ENCODE measurements at regions not wholly inside any gene's neighbourhood (a gene's known extent, or its start where the extent isn't known, plus 50 kb on each side); places are given as distances from the start of the nearest gene placed in this dataset.

DNA sequence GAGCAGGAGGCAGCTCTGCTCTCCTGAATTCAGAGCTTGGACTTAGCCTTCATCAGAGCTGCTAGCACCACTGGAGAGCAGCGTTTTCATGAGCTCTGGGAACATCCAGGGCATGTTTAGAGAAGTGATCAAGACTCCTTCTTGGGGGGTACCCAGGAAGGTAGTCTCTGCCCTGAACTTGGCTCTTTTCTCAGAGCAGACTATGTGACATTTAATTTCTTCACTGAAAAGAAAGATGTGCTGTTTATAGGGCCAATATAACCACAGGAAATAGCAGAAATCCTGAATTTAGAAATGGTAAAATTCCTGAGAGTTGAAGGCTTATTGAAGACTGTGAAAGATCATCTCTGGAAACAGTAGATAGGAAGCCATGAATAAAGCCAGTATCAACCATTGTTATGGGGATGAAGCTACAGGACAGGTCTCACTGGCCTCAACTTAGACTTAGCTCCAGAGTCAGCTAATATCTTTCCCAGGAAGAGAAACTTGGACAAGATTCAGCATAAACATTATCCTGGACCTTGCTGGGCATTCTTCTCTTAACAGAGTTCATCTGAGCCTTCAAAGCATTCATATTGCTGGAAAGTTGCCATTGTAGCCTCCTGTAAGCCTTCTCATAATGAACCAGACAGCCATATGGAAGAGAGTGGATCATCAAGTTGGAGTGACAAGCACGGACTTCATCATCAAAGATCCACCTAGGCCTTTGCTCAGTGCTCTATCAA lies 386.6 kb upstream of the THBS1 start:
- DNase-seq = no peak

DNA sequence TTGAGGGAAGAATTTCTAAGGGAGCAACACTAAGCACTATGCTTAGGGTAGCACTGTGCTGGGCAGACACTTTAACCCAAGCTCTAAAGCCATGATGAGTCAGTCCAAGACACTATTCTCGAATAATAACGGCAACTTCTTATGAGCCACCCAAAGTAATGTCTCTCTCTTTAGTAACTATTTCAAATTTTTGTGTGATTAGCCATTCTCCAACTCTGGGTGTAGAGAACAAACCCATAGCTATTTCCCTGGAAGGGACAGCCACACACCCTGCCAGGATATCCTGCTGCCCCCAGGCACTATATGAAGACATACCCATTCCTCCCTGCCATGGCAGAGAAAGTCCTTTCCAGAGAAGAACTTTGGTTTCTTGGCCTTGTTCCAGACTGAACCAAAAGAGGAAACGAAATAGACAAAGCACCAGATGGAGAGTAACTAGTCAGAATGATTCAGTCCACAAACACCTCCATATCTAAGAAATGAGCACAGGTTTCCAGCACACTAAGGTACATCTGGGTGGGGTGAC lies 384.9 kb upstream of the THBS1 start:
- no peak for DNase-seq

DNA sequence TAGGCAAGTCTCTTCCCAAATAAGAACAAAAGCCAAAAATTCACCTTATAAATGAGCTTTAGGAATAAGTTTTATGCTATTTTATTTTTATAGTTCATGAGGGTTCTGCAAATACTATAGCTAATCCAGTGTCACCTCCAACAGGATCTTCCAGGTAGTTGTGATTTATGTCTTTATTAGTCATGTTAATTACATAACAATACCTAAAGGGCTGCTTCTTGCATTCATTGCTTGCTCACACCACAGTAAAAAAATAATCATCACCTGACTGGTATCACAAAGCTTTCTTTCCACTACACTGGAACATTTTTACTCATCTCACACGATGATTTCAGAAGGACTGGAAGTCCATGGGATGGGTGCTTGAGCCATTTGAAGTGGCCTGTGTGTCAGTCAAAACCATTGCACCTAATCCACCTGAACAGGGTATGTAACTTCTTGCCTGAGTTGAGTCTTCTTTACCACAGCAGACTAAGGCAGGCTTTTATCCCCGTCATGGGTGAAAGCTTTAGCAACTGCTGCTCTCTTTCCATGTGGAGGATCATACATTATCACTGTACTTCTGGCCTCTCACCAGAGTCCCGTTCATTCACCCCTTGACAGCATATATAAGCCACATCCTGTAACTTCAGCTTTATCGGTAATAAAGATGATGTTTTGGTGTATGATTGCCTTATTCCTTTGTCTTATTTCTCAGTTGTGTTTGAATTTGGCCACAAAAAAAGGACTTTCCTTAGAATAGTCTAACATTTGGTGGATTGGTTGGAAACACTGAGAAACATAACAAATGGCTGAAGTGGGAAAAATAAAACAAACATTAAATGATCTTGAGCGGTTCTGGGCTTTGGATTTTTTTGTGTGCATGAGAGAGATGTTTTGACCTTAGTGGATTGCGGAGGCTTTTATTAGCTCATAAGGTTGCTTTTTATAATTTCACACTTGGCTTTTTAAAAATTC lies 382.6 kb upstream of the THBS1 start:
- DNase-seq = no peak

DNA sequence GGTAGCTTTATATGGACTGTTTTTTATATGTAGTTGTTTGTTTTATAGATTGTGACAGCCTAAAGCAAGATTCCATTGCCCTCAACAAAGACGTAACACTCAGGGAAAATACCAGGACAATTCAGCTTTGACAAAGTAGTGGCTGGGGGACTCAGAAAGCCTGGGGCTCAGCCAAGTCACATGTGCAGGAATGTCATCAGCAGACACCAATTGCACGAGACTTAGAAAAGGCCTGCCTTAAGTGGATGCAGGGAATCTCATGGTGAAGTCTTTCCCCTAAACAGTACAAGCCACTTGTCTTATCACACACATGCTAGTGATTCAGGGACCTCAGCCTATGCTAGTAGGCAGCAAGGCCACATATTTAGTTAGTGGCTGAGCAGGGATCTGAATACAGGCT lies 381.8 kb upstream of the THBS1 start:
- DNase-seq = no peak

DNA sequence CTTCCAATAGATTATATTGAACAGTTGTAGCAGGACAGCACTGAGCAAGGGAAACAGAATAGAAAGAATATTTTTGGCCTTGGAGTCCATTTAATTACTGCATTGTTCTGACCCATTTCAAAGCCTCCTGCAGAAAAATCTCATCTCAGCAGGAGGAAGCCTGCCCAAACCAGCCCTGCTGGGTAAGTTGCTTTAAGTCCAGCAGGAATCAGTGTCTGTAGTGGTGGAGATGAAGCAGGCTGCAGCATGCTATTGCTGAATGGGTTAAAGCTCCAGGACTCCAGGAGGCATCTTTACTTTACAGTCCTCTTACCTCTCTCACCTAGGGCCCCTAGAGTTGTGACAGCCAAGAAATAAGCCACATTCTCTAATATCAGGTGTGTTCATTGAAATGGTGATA lies 380.3 kb upstream of the THBS1 start:
- no peak for DNase-seq

DNA sequence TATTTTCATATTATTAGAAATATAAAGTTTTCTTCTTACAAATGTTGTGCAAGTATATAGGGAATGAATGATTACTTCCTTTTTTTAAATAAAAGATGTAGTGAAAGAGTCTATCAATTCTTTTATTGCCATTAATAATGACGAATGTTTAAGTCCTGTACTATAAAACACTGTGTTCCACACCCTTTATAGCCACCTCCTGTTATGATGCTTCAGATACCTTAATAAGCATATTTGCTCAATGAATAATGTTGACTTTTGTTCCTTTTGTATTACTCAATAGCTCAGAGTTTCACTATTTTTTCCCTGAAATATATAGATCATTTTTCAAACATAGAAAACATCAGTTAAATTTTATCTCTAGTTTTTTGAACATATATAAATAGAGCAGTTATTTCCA lies 378.2 kb upstream of the THBS1 start:
- no peak for DNase-seq

DNA sequence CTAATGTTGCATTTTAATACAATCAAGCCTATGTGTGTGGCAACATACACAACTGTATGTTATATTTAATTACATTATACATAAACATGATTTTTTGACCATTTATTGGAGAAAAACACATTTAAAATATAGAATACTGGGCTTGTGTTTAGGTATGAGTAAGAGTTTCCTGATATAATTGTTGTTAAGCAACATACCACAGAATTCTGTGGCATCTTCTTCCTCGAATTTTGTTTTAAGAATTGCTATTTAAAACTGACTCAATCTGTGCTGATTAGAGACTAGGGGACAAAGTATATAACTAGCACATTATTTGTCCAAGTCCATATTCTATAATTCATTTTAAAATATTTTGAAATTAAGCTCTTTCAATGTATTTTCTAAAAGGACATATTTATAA lies 376.8 kb upstream of the THBS1 start:
- DNase-seq = no peak

DNA sequence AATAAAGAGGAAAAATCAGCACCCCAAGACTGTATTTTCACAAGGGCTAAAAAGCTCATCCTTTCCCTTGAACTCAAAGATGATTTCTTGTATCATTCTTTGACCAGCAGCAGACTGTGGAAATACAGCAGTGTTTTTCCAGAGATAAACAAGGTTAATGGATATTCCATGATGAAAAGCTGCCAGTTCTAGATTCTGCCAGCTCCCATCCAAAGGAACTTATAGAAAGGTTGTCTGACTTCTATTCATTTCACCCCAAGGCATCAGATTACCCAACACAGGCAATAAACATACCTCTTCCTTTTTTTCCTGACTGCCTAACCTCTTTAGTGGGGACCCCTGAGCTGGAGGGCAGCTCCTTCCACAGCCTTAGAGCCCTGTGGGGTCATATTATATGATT lies 375.8 kb upstream of the THBS1 start:
- DNase-seq = no peak

DNA sequence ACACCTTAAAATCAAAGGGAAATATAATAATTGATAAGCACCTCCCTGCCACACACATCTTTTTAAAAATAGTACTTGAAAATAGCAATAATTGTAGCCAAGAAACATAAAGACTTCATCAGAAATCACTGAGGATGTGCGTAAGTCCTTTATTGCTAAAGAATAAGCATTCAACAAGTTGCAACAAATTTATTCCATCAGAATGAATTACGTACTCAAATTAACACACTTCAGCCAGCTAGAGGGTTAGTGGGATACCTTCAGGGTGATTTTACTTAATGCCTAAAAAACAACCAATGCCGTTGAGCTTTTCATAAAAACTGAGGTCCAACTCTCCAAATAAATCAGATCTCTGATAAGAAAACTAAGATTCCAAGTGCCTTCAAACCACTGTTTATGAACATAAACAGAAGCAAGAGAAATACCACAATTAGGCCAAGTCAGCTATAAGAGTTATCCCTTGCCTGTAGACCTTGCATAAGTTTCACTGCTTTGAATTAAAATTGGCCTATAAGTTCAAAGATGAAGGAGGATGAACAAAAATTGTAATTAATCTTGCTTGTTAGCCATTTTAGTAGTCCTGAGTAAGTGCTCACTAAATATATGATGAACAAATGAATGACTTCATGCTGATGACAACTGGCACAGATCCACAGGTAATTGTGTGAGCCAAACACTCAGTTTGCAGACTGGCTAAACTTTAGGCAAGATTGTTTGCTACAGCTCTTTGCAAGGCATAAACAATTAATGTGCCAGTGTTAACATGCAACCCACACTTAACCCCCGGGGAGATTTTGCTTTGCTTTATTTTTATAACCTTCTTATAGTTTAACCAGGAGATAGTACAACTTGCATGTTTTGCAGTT lies 375.1 kb upstream of the THBS1 start:
- no peak for DNase-seq

DNA sequence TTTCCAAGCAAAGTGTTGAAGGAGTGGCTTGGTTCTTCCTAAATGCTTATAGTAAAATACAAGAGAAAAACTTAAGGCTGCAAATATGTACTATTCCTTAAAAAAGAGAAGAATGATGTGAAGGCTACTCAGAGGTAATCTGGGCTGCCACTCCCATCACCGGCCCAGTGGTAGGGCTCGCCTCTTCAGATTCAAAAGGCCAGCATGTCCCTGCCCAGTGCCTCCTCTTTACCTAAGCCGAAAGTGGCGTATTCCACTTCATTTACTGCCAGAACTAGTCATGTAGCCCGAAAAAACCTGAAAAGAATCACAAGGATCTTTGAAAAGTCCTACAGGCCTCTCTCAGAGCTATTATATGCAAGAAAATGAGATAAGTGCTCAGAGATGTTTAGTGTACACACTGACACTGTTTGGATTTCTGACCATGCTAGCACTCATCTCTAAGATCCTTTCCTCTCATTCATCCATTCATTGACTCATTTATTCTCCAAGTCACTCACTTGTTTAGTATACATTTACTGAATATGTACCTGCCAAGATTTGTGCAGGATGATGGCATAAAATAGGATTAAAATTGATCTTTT lies 373.3 kb upstream of the THBS1 start:
- DNase-seq = no peak

DNA sequence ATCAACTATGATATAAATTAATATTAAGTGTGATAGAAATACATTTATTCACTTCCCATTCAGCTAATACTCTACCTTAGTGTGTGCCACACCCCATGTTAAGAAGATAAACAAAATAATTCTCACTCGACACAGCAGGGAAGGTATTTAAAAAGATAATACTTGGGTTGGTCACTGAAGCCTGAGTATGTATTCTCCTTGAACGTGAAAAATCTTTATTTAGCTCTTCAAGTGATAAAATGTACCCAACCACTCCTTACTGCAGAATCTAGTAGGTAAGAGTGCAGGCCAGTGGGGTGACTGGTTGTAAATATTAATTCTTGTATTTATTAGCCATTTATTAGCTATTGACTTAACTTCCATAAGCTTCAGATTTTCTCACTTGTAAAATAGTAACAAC lies 372.7 kb upstream of the THBS1 start:
- no peak for DNase-seq

DNA sequence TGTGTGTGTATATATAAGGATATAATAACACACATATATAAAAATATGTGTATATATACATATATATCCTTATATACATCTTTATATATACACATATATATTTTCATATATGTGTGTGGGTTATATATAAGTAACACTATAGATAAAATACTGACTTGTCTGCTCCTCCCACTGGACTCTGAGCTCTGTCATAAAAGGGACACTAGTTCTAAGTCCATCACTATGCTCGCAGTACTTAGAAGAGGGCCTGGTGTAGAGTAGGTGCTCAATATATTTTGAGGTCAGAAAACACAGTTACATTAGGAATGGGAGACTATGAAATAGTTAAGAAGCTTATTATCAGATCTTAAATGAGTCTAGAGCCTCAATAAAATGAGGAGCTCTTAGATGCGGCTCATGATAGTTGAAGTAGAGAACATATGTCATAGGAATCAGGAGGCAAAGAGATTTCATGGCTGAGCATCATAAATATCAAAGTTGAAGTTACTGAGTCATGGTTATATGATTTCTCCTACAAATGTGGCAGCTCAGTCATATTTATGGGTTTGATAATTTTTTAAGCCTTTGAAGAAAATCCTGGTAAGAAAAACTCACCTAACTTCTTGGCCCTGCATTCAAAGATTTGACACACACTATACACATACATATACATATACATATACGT lies 371.2 kb upstream of the THBS1 start:
- DNase-seq = no peak

DNA sequence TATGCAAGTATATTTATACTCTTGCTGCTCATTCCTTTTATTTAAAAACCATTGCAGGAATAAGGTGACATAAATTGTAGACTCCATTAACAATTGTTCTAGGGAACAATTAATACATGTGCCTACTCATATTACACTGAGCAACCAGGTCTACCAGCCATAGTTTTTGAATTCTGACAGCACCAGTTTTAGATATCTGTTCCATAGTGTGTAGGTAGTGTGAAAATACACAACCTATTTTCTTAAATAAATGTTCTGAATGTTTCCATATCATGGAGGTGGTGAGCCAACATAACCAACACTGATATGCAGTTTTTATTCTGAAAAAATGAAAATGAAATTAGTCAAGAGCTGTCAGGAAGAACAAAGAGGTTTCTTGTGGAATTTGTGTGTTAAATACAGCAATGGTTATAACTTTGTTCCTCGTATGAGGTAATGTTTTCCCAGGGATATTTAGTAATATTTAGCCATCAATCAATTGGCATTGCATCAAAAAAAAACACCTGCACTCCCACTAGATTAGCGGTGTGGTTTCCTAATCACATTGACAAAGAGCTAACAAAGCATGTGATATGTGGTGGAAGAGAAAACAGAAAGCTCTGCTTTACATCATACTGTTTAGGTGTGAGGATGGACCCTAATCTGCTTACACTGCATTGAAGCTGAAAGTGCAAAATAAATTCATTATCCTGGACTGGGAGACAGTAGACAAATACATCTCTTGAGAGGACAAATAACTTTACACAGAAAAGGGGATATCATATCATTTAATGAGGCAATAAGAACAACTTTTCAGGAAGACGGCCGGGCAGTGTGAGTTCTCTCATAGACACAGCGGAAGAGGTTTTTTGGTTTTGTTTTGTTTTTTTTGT lies 369.5 kb upstream of the THBS1 start:
- no peak for DNase-seq

DNA sequence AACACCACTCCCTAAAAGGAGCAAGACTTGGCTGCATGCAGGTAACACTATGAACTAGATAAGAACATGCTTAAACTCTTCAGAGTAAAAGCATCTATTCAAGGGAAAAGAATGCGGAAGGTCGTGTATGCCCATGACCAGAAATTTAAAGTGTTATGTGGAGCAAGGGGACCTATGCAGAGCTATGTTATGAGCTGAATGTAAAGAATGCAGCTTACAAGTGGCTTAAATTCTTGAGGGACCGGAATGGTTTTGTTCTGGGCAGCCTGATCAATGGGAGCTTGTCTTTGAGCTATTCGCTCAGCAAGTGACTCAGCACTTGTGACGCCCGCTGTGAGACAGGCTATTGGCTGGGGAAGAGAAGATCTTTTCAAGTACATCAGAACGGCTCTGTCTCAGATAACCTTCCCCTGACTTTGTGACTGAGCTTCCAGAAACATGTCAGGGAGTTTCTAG lies 367.5 kb upstream of the THBS1 start:
- no peak for DNase-seq

DNA sequence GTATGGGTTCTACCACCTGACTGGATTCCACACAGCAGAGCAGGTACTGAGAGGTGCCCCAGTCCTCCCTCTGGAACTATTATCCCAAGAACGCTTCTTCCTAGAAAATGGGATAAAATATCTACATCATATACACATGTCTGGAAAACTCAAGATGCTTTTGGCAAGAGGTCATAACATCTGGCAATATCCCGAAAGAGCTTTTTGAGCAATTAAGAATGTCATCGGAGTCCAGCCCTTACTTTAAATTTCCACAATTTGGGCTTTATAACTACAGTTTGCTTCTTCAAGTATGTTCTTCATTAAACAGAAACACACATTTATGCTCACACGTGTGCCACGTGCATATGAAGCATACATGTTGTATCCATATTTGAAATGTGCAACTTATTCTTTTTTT lies 365.9 kb upstream of the THBS1 start:
- DNase-seq = no peak

DNA sequence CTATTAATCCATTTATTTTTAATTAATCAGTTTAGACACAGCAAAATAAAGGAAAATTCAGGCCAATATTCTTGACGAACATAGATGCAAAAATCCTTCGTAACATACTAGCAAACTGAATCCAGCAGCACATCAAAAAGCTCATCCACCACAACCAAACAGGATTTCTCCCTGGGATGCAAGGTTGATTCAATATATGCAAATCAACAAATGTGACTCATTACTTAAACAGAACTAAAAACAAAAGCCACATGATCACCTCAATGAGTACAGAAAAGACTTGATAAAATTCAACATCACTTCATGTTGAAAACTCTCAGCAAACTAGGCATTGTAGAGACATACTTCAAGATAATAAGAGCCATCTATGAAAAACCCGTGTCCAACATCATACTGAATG lies 364.1 kb upstream of the THBS1 start:
- no peak for DNase-seq

DNA sequence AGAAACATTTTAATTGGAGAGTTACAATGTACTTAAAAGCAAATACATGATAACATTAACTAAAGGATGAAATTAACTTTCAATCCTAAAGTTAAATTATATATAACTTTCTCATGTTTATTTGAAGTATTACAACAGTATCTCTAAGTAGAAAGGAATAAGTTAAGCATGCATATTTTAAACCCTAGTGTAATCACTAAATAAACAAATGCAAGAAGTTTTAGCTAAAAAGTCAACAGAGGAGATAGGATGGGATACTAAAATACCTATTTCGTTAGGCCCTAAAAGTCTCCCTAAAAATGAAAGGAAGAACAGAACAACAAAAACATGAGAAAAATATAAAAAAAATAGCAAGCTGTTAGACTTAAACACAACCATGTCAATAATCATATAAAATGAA lies 361.3 kb upstream of the THBS1 start:
- DNase-seq = no peak

DNA sequence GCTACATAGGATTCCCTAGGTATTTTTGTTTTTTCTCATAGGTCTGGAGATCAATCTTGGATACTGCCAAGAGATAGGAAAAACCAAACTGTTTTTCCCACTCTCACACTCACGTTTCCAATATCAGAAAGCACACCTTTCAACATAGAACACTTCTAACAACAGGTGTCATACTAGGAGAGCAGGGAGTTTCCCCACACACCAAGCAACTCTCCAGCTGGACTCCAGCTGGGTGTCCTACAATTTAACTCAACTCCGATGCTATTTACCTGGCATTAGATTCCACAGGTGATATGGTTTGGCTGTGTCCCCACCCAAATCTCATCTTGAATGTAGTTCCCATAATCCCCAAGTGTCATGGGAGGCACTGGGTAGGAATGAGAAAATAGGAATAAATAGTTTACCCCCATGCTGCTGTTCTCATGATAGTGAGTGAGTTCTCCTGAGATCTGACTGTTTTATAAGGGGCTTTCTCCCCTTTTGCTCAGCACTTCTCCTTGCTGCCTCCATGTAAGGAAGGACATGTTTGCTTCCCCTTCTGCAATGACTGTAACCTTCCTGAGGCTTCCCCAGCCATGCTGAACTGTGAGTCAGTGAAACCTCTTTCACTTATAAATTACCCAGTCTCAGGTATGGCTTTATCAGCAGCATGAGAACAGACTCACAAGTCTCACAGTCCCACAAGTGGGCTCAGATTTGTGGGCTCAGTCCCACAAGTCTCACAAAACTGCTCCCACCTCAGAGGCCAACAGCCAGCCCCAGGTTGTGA lies 354.5 kb upstream of the THBS1 start:
- DNase-seq = no peak

DNA sequence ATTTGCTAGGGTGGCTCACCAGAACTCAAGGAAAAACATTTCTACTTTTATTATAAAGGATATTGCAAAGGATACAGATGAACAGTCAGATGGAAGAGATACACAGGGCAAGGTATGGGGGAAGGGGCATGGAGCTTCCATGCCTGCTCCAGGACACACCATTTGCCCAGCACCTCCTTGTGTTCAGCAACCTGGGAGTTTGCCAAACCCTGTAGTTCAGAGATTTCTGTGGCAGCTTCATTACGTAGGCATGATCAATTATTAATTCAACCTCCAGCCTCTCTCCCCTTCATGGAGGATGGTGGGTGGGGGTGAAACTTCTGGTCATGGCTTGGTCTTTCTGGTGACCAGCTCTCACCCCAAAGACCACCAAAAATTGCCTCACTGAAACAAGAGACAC lies 353.9 kb upstream of the THBS1 start:
- no peak for DNase-seq

DNA sequence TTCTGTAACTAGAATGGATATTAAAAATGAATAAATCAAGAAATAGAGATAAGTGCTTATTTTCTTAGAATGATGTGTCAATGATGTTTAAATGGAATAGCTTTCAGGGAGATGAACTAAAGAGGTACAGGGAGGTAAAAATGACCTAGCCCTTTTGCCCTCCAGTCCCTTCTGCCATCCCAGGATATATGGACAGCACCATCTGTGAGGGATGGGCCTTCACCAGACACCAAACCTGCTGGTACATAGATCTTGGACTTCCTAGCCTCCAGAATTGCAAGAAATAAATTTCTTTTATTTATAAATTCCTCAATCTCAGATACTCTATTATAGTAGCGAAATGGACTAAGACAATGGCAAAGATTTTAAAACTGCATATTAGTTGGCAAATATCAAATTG lies 352.0 kb upstream of the THBS1 start:
- DNase-seq = no peak

All from activated CD8-positive, alpha-beta memory T cell treated with anti-CD3 and anti-CD28 coated beads, Interleukin-2, amount 50 U/mL, for 48 hours (primary cell).